Liver (tissue), 6 donors: ENCODE measurements at regions not wholly inside any gene's neighbourhood (a gene's known extent, or its start where the extent isn't known, plus 50 kb on each side); places are given as distances from the start of the nearest gene placed in this dataset.
"Not testable (repeated sequence)": the region's sequence is repeated elsewhere in the genome, so short reads cannot be mapped to it uniquely, and the experiment has no call there.

Source experiments
- DNase-seq: peaks from one replicate; pipeline ENCODE4 v3.0.0-alpha.2; 2017; ENCODE audit warnings: low spot score
- H3K27ac ChIP-seq, 2 donors: one replicate each; pipeline ENCODE4 v1.7.0; 2013; ENCODE audit warnings: inconsistent platforms in 2 of 2, low read length in 2 of 2, control low read depth in 1 of 2, low read depth in 1 of 2, mild to moderate bottlenecking in 1 of 2
- H3K27me3 ChIP-seq, 4 donors: one replicate each; pipeline versions ENCODE4 v1.6.1 to v1.7.0; 2013; ENCODE audit warnings: low read length in 3 of 4, inconsistent platforms in 1 of 4, mild to moderate bottlenecking in 1 of 4, moderate library complexity in 1 of 4; ENCODE audit not compliant: control insufficient read depth in 4 of 4, insufficient read depth in 4 of 4
- H3K36me3 ChIP-seq, 4 donors: one replicate each; pipeline versions ENCODE4 v1.6.1 to v1.7.0; 2013; ENCODE audit warnings: low read length in 3 of 4, mild to moderate bottlenecking in 3 of 4, low read depth in 1 of 4, moderate library complexity in 1 of 4; ENCODE audit not compliant: control insufficient read depth in 4 of 4, insufficient read depth in 3 of 4
- H3K4me1 ChIP-seq, 4 donors: one replicate each; pipeline versions ENCODE4 v1.6.1 to v1.7.0; 2013; ENCODE audit warnings: low read length in 3 of 4, mild to moderate bottlenecking in 3 of 4, moderate library complexity in 1 of 4; ENCODE audit not compliant: control insufficient read depth in 4 of 4, insufficient read depth in 4 of 4
- H3K4me3 ChIP-seq, 3 donors: one replicate each; pipeline versions ENCODE4 v1.6.1 to v1.7.0; 2013; ENCODE audit warnings: low read length in 3 of 3, control low read depth in 1 of 3, low read depth in 1 of 3, mild to moderate bottlenecking in 1 of 3
- H3K9ac ChIP-seq, 2 donors: one replicate each; pipeline ENCODE4 v1.7.0; 2013; ENCODE audit warnings: low read length in 2 of 2, mild to moderate bottlenecking in 2 of 2, moderate library complexity in 2 of 2, control low read depth in 1 of 2, low read depth in 1 of 2
- H3K9me3 ChIP-seq, 4 donors: one replicate each; pipeline versions ENCODE4 v1.6.1 to v1.7.0; 2013; ENCODE audit warnings: low read length in 3 of 4; ENCODE audit not compliant: control insufficient read depth in 4 of 4
- WGBS: extraction: QIAGEN DNeasy Blood & Tissue Kit; methylation state at CpG from one replicate; pipeline ENCODE4 v1.1.7; 2013; 5-methylcytosine and 5-hydroxymethylcytosine counted together
- donor health status: healthy.
- donor health status: healthy.
- donor health status: healthy.

- not testable (repeated sequence) for H3K9ac ChIP-seq, H3K36me3 ChIP-seq, H3K4me1 ChIP-seq, H3K27me3 ChIP-seq, DNase-seq, H3K9me3 ChIP-seq, H3K27ac ChIP-seq, H3K4me3 ChIP-seq
- 100% methylated on average over 1 of the region's 1 CpG for WGBS
Observed at GRCh38 chr10:115039781-115040180, 53.4 kb upstream of the ATRNL1 start.
